ENCODE measurements at regions not wholly inside any gene's neighbourhood (a gene's known extent, or its start where the extent isn't known, plus 50 kb on each side); places are given as distances from the start of the nearest gene placed in this dataset.

GRCh38 chr16:86150641-86151238 is 251.8 kb downstream of the IRF8 start:
- DNase-seq (ENCODE audit: low read depth in 3 of 3): no peak

GRCh38 chr16:86151239-86151851 is 252.4 kb downstream of the IRF8 start:
- no peak for DNase-seq (ENCODE audit: low read depth in 3 of 3)

GRCh38 chr16:86156155-86156554 is 257.2 kb downstream of the IRF8 start:
- no peak for DNase-seq (ENCODE audit: low read depth in 3 of 3)

- DNase-seq (ENCODE audit: low read depth in 3 of 3): no peak
Measured at GRCh38 chr16:86157616-86158247, 258.8 kb downstream of the IRF8 start.

GRCh38 chr16:86158688-86159360 is 259.9 kb downstream of the IRF8 start:
- DNase-seq (ENCODE audit: low read depth in 3 of 3): no peak

- no peak for DNase-seq (ENCODE audit: low read depth in 3 of 3)
Measured at GRCh38 chr16:86165479-86165878, 266.5 kb downstream of the IRF8 start.

- no peak for DNase-seq (ENCODE audit: low read depth in 3 of 3)
Measured at GRCh38 chr16:86166414-86166813, 267.5 kb downstream of the IRF8 start.

GRCh38 chr16:86167061-86167460 is 268.1 kb downstream of the IRF8 start:
- no peak for DNase-seq (ENCODE audit: low read depth in 3 of 3)

GRCh38 chr16:86170720-86171119 is 271.8 kb downstream of the IRF8 start:
- no peak for DNase-seq (ENCODE audit: low read depth in 3 of 3)

GRCh38 chr16:86171329-86171728 is 272.4 kb downstream of the IRF8 start:
- no peak for DNase-seq (ENCODE audit: low read depth in 3 of 3)

- no peak for DNase-seq (ENCODE audit: low read depth in 3 of 3)
Measured at GRCh38 chr16:86175816-86176215, 276.9 kb downstream of the IRF8 start.

- DNase-seq (ENCODE audit: low read depth in 3 of 3): no peak
Measured at GRCh38 chr16:86176462-86176861, 277.5 kb downstream of the IRF8 start.

GRCh38 chr16:86180244-86180643 is 281.3 kb downstream of the IRF8 start:
- no peak for DNase-seq (ENCODE audit: low read depth in 3 of 3)

- no peak for DNase-seq (ENCODE audit: low read depth in 3 of 3)
Measured at GRCh38 chr16:86180780-86181179, 281.8 kb downstream of the IRF8 start.

- no peak for DNase-seq (ENCODE audit: low read depth in 3 of 3)
Measured at GRCh38 chr16:86181526-86181925, 282.6 kb downstream of the IRF8 start.

- DNase-seq (ENCODE audit: low read depth in 3 of 3): no peak
Measured at GRCh38 chr16:86184185-86184584, 285.2 kb downstream of the IRF8 start.

- DNase-seq (ENCODE audit: low read depth in 3 of 3): no peak
Measured at GRCh38 chr16:86185089-86185488, 286.1 kb downstream of the IRF8 start.

GRCh38 chr16:86186313-86186712 is 287.4 kb downstream of the IRF8 start:
- DNase-seq (ENCODE audit: low read depth in 3 of 3): no peak

GRCh38 chr16:86189934-86190333 is 291.0 kb downstream of the IRF8 start:
- DNase-seq (ENCODE audit: low read depth in 3 of 3): no peak

- no peak for DNase-seq (ENCODE audit: low read depth in 3 of 3)
Measured at GRCh38 chr16:86191663-86192062, 292.7 kb downstream of the IRF8 start.

- no peak for DNase-seq (ENCODE audit: low read depth in 3 of 3)
Measured at GRCh38 chr16:86193528-86194193, 294.7 kb downstream of the IRF8 start.

Measured in stimulated activated CD4-positive, alpha-beta T cell treated with anti-CD3 and anti-CD28 coated beads, TNF-alpha, amount 100 ng/mL, for 24 hours (primary cell).